ENCODE measurements at regions not wholly inside any gene's neighbourhood (a gene's known extent, or its start where the extent isn't known, plus 50 kb on each side); places are given as distances from the start of the nearest gene placed in this dataset.

DNA sequence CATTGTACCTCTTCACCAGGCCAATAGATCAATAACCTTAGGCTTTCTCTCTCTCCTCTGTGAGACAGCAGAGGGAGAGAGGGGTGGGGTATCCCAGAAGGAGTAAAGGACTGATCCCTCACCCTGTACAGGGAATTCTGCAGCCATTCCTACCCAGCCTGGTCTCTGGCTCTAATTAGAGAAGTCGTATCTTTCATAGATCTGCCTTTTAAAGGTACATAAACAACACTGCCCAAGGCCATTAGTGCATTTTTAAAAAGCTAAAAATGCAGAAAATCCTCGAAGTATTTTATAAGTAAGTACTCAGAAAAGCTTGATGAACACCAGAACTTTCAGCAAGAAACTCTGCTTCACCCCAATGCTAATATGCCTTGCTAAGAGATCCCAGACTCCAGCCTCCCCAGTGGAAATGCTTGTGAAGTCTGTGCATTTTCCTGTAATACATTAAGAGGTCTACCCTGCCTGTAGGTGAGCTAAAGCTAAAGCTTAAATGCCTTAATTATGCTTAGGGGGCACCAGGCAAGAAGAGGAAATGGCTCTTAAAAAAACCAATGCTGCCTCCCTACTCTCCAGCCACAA is 200.0 kb upstream of the ANKRD55 start:
- TF ChIP-seq, protein P1, sequence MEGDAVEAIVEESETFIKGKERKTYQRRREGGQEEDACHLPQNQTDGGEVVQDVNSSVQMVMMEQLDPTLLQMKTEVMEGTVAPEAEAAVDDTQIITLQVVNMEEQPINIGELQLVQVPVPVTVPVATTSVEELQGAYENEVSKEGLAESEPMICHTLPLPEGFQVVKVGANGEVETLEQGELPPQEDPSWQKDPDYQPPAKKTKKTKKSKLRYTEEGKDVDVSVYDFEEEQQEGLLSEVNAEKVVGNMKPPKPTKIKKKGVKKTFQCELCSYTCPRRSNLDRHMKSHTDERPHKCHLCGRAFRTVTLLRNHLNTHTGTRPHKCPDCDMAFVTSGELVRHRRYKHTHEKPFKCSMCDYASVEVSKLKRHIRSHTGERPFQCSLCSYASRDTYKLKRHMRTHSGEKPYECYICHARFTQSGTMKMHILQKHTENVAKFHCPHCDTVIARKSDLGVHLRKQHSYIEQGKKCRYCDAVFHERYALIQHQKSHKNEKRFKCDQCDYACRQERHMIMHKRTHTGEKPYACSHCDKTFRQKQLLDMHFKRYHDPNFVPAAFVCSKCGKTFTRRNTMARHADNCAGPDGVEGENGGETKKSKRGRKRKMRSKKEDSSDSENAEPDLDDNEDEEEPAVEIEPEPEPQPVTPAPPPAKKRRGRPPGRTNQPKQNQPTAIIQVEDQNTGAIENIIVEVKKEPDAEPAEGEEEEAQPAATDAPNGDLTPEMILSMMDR (IDR thresholded peaks at IDR 0.05; ENCODE audit: borderline replicate concordance, control extremely low read depth, extremely low read depth, insufficient read depth, missing control alignments): no peak
- DNase-seq (ENCODE audit: low spot score): no peak
- in situ Hi-C loops (cut with MboI; ENCODE audit: low sequenced_read_pairs, unreplicated experiment): no loop called here

DNA sequence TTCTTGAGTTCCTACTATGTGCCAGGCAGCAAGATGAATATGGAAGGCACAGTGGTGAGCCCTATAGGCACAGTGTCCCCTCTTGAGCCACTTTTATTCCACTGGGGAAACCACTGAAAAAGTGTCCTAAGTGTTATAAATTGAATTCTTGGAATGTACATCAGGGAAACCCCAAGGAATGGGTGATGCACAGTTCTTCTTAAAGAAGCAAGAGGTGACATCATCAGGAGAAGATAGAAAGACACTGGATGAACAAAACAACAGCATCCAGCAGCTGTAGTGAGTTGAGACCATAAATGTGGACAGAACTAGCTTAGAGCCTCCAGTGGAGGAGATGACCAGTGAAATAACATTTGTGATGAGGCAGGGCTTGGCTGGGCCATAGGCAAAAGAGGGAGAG is 199.2 kb upstream of the ANKRD55 start:
- TF ChIP-seq, protein P1 (IDR thresholded peaks at IDR 0.05; ENCODE audit: borderline replicate concordance, control extremely low read depth, extremely low read depth, insufficient read depth, missing control alignments): no peak
- in situ Hi-C loops (cut with MboI; ENCODE audit: low sequenced_read_pairs, unreplicated experiment): no loop called here
- no peak for DNase-seq (ENCODE audit: low spot score)

DNA sequence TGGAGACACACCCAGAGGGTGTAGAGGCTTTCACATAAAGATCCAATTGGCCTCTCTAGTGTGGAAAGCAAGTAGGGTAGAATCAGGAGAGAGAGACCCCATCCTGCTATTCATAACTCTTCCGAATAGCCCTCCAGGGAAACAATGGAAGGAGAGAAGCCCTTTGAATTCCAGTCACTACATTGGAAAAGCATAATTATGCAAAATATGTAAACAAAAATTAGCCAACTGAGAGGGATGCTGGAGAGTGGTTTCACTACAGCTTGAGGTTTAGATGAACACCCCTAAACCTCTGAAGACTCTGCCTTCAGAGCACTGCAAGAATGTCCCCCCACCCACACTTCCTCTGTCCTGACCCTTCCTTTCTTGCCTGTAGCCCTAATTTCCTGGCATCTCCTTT is 197.3 kb upstream of the ANKRD55 start:
- no peak for DNase-seq (ENCODE audit: low spot score)
- TF ChIP-seq, protein P1 (IDR thresholded peaks at IDR 0.05; ENCODE audit: borderline replicate concordance, control extremely low read depth, extremely low read depth, insufficient read depth, missing control alignments): no peak
- in situ Hi-C loops (cut with MboI; ENCODE audit: low sequenced_read_pairs, unreplicated experiment): no loop called here

DNA sequence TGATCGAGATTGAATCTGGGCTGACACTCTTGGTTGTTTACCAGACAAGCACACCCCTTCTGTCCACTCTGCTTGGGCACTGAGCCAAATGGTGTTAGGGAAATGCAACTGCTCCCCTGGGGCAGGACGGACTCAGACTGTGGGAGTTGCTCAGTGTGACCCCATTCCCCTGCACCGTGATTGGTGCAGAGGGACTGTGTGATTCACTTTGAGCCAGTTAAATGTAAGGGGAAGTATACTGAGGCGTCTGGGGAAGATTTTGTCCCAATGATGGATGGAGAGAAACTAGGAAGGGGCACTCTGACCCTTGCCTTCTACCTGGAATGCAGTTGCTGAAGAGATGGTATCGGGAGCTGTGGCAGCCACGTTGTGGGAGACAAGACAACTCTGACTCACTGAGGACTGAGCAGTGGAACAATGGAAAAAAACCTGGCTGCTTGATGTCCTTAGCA is 196.0 kb upstream of the ANKRD55 start:
- TF ChIP-seq, protein P1 (IDR thresholded peaks at IDR 0.05; ENCODE audit: borderline replicate concordance, control extremely low read depth, extremely low read depth, insufficient read depth, missing control alignments): no peak
- no peak for DNase-seq (ENCODE audit: low spot score)
- in situ Hi-C loops (cut with MboI; ENCODE audit: low sequenced_read_pairs, unreplicated experiment): no loop called here

DNA sequence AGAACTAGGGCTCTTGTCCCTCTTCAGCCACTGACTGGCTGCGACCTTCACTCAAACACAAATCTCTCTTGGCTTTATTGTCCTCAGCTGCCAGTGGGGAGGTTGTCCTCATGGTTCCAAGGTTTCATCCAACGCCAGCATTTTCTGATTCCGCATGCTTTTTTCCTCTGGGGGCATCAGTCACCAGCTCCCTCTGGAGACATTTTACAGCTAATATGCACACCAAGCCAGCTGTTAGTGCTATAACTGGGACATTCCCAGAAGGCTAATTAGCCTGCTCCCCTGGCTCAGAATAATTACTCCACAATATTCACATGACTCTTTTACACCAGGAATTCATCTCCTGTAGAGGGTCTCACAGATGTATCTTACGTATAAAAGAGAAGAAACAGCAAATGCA is 193.6 kb upstream of the ANKRD55 start:
- DNase-seq (ENCODE audit: low spot score): no peak
- TF ChIP-seq, protein P1 (IDR thresholded peaks at IDR 0.05; ENCODE audit: borderline replicate concordance, control extremely low read depth, extremely low read depth, insufficient read depth, missing control alignments): no peak
- in situ Hi-C loops (cut with MboI; ENCODE audit: low sequenced_read_pairs, unreplicated experiment): no loop called here

DNA sequence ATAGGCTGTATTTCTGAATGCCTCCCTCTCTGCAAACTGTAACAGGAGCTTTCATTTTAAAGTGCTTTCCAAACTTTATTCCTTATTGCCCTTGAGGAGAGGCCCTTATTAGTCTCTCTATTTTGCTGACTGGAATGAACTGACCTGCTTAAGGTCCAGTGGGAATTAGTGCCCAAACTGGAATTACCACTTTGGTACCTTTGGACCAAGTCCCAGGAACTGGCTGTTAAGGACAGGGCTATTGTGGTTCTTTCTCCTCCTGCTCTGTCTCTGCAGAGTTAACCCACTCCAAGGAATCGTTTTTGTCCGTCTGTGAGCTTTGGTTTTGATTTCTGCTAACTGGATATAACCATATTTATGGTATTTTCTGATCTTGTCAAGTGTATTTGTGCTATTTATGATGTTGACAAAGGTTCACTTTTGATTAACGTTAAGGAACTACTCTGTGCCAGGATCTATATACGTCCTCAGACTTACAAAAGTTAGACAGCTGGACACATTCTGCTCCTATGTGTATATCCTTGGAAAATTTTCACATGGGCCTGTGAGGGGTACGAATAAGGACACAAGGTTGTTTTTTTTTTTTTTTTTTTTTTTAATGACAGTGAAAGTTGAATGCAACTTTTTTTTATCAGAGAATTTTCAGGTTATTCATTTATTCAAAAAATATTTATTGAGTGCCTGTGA is 189.1 kb upstream of the ANKRD55 start:
- in situ Hi-C loops (cut with MboI; ENCODE audit: low sequenced_read_pairs, unreplicated experiment): no loop called here
- no peak for DNase-seq (ENCODE audit: low spot score)
- TF ChIP-seq, protein P1 (IDR thresholded peaks at IDR 0.05; ENCODE audit: borderline replicate concordance, control extremely low read depth, extremely low read depth, insufficient read depth, missing control alignments): no peak

Data from GM13976 (cell line).